RCC 7860 (cell line): ENCODE measurements at regions not wholly inside any gene's neighbourhood (a gene's known extent, or its start where the extent isn't known, plus 50 kb on each side); places are given as distances from the start of the nearest gene placed in this dataset.
"Not testable (repeated sequence)": the region's sequence is repeated elsewhere in the genome, so short reads cannot be mapped to it uniquely, and the experiment has no call there.

ENCODE experiments used
- DNase-seq: peaks from one replicate; pipeline ENCODE4 v3.0.0-alpha.2; 2015; ENCODE audit warnings: low spot score
- FAIRE-seq: peaks from 2 replicates; lab custom pipeline; 2012; peaks lifted over from hg19 to GRCh38; lab: Jason Lieb, UNC

GRCh38 chr3:26058901-26059321 lies 269.0 kb downstream of the OXSM start:
- no peak for DNase-seq
- no peak for FAIRE-seq

DNA sequence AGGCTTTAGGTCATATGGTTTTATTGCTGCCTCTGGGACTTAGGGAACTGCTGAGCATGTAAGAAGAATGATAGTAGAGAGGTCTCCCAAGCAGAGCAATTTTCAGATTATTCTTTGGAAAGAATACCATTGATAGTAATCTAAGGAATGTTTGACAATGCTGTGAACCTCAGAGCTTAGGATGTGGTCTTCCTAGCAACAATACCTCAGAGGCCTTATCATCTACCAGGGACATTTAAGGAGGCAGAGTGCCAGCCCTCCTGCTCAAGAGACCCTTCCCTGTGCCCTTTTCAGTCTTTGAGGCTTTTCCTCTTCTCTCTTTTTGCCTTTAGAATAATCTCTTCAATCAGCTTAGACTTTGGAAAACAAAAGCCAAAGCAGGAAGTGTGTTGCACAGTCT lies 272.1 kb downstream of the OXSM start:
- DNase-seq (no peak), FAIRE-seq (no peak)

DNA sequence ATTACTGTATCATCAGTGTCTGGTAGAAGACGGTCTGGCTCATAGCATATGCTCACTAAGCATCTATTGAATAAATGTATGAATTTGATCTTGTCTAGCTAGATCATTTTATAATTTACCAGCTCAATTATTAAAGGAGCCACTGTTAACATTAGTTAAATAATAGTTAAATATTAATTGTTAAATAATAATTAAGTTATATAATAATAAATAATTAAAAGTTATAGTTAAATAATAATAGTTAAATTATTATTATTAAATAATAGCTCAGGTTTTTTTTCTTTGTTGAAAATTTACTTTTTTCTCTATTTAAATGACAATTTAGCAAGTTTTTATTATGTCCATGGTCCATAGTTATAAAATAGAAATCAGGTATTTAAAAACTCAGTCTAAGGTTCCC lies 274.4 kb downstream of the OXSM start:
- no peak for DNase-seq
- peak; percentile 12 for FAIRE-seq

DNA sequence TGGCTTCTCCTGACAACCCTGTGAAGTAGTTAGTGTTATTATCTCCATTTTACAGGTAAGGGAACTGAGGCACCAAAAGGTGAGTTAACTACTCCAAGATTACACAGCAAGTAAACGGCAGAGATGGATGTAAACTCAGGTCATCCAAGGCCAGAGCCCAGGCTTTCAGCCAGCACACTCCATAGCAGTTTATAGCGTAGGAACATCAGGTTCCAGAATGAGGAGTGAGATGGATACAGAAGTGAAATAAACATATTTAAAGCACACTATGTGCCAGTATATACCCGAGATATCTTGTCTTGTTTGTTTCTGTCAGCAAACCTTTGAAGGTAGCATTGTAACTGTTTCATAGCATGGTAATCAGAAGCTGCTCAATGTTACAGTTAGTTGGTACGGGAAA lies 279.0 kb downstream of the OXSM start:
- DNase-seq (no peak), FAIRE-seq (no peak)

GRCh38 chr3:26070854-26071253 lies 281.0 kb downstream of the OXSM start:
- FAIRE-seq = no peak
- no peak for DNase-seq

GRCh38 chr3:26074080-26074479 lies 284.2 kb downstream of the OXSM start:
- no peak for DNase-seq
- no peak for FAIRE-seq

DNA sequence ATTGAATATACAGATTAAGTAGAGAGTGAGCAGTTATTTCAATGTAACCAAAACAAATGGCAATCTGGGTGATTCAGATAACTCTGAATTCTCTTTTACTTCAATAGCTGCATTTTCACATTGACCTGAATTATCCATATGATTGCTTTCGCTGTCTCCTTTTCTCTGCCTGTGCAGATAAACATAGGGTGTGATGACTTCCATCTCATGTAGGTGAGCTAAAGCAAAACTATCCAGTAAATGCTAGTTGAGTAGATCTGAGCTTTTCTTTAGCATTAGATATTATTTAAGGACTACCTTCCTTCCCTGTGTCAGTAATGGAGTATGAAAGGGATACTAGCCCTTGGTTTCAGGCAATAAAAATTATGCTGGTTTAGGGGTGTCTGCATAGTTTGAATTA lies 288.6 kb downstream of the OXSM start:
- no peak for FAIRE-seq
- DNase-seq = no peak

- DNase-seq = no peak
- no peak for FAIRE-seq
Observed at GRCh38 chr3:26081166-26081565, 291.3 kb downstream of the OXSM start.

GRCh38 chr3:26081806-26082205 lies 291.9 kb downstream of the OXSM start:
- FAIRE-seq = no peak
- no peak for DNase-seq

DNA sequence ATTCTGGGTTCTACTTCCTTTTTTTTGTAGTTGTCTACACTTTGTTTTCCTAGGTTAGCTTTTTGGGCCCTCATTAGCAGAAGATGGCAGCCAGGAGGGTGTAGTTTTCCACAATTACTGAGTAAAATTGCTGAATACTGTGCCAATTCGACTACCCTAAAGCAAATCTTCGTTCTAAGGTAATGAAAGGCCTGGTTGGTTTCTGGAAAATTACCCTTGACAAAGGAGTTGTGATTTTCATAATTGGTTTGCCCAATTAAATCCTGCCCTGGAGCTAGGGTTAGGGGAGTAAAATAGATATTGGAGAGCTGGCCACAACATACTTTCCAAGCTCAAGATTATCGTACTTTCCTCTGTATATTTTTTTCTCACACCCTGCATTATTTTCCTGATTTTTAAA lies 293.0 kb downstream of the OXSM start:
- no peak for FAIRE-seq
- no peak for DNase-seq

DNA sequence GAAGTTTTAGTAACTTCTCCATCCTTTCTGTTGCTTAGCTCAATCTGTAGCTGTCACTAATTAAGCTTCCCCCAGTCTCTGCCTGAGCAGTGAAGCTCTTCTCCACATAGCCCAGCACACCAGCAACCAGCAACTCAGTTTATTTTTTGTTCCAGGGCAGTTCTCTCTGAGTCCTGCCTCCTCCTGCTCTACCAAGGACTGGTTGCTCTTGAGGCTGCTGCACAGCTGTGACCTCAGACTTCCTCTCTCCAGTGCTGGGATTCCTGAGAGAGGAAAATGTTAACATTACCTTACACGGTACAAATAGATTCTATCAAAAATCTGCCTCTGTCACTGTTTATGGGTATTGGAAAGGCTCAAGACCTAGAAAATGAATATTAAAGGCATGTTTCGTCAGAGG lies 294.7 kb downstream of the OXSM start:
- FAIRE-seq (no peak), DNase-seq (no peak)

DNA sequence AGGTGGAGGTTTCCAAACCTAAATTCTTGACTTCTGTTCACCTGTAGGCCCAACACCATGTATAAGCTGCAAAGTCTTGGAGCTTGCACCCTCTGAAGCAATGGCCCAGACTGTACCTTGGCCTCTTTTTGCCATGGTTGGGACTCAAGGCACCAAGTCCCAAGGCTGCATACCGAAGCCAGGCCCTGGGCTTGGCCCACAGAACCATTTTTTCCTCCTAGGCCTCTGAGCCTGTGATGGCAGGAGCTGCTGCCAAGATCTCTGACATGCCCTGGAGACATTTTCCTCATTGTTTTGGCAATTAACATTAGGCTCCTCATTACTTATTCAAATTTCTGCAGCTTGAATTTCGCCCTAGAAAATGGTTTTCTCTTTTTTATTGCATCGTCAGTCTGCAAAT lies 297.9 kb downstream of the OXSM start:
- no peak for DNase-seq
- FAIRE-seq = no peak

GRCh38 chr3:26089249-26089648 lies 299.4 kb downstream of the OXSM start:
- no peak for DNase-seq
- no peak for FAIRE-seq

- no peak for FAIRE-seq
- no peak for DNase-seq
Observed at GRCh38 chr3:26090589-26090988, 300.7 kb downstream of the OXSM start.

GRCh38 chr3:26091096-26091495 lies 301.2 kb downstream of the OXSM start:
- no peak for DNase-seq
- no peak for FAIRE-seq

DNA sequence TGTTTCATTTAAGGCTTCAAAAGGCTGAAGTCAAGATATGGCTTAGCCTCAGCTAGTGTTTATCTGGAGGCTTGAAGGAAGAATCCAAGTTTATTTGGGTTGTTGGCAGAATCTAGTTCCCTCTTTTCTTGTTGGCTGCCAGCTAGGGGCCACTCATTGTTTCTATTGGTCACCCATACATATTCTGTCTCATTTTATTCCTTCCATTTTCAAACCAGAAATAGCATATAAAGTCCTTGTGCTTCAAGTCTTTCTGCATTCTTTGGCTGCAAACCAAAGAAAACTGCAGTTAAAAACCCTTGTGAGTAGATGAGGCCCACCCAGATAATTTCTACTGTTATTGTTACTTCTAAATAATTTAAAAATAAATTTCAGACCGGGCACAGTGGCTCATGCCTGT lies 301.7 kb downstream of the OXSM start:
- FAIRE-seq = no peak
- DNase-seq = no peak

DNA sequence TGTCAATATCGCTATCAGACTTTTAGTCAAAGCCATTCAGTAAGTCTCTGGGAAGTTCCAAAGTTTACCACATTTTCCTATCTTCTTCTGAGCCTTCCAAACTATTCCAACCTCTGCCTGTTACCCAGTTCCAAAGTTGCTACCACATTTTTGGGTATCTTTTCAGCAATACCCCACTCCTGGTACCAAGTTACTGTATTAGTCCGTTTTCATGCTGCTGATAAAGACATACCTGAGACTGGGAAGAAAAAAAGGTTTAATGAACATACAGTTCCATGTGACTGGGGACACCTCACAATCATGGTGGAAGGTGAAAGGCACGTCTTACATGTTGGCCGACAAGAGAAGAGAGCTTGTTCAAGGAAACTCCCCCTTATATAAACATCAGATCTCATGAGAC lies 307.2 kb downstream of the OXSM start:
- DNase-seq, FAIRE-seq: not testable (repeated sequence)

GRCh38 chr3:26099692-26100091 lies 309.8 kb downstream of the OXSM start:
- no peak for FAIRE-seq
- DNase-seq = no peak

DNA sequence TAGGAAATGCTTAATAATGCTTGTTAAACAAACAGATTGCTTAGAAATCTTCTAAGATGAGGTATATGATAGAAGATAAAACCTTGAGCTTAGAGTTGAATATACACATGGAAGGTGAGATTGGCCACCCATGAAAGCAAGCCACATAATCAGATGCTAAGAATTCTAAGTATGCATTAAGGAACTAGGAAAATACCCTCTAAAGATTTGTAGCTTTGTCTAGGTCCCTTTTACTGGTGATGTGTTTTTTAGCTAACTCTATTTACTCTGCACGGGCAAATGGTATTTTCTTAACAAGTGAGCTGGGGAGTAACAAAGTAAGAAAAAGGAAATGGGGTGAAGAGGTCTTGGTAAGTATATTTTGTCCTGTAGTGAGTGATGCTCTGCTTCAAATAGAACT lies 310.3 kb downstream of the OXSM start:
- FAIRE-seq (no peak), DNase-seq (no peak)

DNA sequence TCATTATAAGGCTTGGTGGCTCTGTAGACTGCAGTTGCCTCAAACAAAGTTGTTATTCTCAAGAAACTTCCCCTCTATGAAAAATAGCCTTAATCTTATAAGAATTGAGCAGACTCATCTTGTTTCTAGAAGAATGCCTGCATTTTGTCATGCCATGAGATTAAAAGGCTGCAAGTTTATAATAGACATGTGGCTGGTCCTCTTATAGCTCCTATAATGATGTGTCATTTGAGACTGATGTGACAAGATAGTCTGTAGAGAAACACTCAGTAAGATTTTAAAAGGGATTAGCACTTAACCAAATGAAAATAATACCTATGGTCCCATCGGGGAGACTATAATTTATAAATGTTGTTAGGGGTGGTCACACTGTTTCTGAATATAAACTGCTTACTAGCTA lies 312.5 kb downstream of the OXSM start:
- no peak for DNase-seq
- FAIRE-seq = no peak

DNA sequence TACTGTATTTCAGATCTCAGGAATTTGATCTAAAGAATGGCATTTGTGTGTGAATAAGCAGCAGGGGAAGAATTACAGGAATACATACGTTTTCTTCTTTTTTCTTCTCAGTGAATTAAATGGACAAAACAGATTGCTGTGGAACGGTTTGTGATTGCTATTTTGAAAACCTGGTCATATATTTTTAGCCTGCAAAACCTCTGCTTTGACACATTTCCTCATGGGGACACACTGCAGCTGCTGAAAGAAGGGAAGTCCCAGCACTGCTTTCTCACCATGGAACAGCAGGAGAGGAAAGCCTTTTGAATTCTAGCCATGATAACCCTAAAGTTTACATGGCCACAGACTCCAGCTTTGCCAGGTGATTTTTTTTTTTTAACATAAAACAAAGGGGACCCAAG lies 315.0 kb downstream of the OXSM start:
- no peak for DNase-seq
- FAIRE-seq = no peak

GRCh38 chr3:26105261-26105660 lies 315.4 kb downstream of the OXSM start:
- no peak for DNase-seq

GRCh38 chr3:26106228-26106627 lies 316.3 kb downstream of the OXSM start:
- no peak for DNase-seq

More at GRCh38 chr3:26105261-26105660, 315.4 kb downstream of the OXSM start:
- no peak for FAIRE-seq

More at GRCh38 chr3:26106228-26106627, 316.3 kb downstream of the OXSM start:
- FAIRE-seq = no peak
